MCF 10A (cell line): ENCODE measurements at regions not wholly inside any gene's neighbourhood (a gene's known extent, or its start where the extent isn't known, plus 50 kb on each side); places are given as distances from the start of the nearest gene placed in this dataset.

Experiments used
- BruUV-seq: library from RNA; stranded (reverse); fragments of 400-500 nt; replicated peaks from 2 replicates; lab custom pipeline; 2021; lab: Mats Ljungman, UMichigan
- CTCF ChIA-PET: fragments of 300-600 bp; sonication (Branson Sonifier 250); formaldehyde crosslinking; extraction: SDS; loops from one replicate; lab custom pipeline; 2021; ENCODE audit warnings: antibody characterized with exemption, inconsistent platforms; lab: Yijun Ruan, JAX
- POLR2A ChIA-PET: fragments of 300-600, 350-650 bp; sonication (Branson Sonifier 250); formaldehyde crosslinking; extraction: SDS; loops from one replicate; lab custom pipeline; 2020; ENCODE audit warnings: antibody characterized with exemption, inconsistent platforms; lab: Yijun Ruan, JAX
- DNase-seq: peaks from one replicate; pipeline ENCODE4 v3.0.0-alpha.2; 2018; ENCODE audit not compliant: unreplicated experiment
- H3K27ac Mint-ChIP-seq: one replicate; pipeline ENCODE4 v1.8.0; 2022; ENCODE audit warnings: mild to moderate bottlenecking, low read depth, mixed read lengths; ENCODE audit not compliant: unreplicated experiment
- H3K27me3 Mint-ChIP-seq: one replicate; pipeline ENCODE4 v1.8.0; 2022; ENCODE audit warnings: mixed read lengths; ENCODE audit not compliant: insufficient read depth, unreplicated experiment
- H3K36me3 Mint-ChIP-seq: one replicate; pipeline ENCODE4 v1.8.0; 2022; ENCODE audit warnings: mild to moderate bottlenecking, moderate library complexity, mixed read lengths; ENCODE audit not compliant: insufficient read depth, unreplicated experiment
- H3K4me1 Mint-ChIP-seq: one replicate; pipeline ENCODE4 v1.8.0; 2022; ENCODE audit warnings: mixed read lengths; ENCODE audit not compliant: insufficient read depth, unreplicated experiment
- H3K4me3 Mint-ChIP-seq: one replicate; pipeline ENCODE4 v1.8.0; 2022; ENCODE audit warnings: mild to moderate bottlenecking, moderate library complexity, mixed read lengths; ENCODE audit not compliant: unreplicated experiment
- H3K9me3 Mint-ChIP-seq: one replicate; pipeline ENCODE4 v1.8.0; 2022; ENCODE audit warnings: mixed read lengths; ENCODE audit not compliant: unreplicated experiment
- intact Hi-C: fragments of 100-400 bp; cut with micrococcal nuclease; formaldehyde crosslinking; loops from 2 replicates; pipeline ENCODE4 v1.14.1; 2022
- TF ChIP-seq, protein P1 (sequence below): fragments of 200-600 bp; IDR thresholded peaks from one replicate; pipeline ENCODE4 v1.8.0; 2022; ENCODE audit warnings: antibody characterized with exemption, mild to moderate bottlenecking; ENCODE audit not compliant: unreplicated experiment

DNA sequence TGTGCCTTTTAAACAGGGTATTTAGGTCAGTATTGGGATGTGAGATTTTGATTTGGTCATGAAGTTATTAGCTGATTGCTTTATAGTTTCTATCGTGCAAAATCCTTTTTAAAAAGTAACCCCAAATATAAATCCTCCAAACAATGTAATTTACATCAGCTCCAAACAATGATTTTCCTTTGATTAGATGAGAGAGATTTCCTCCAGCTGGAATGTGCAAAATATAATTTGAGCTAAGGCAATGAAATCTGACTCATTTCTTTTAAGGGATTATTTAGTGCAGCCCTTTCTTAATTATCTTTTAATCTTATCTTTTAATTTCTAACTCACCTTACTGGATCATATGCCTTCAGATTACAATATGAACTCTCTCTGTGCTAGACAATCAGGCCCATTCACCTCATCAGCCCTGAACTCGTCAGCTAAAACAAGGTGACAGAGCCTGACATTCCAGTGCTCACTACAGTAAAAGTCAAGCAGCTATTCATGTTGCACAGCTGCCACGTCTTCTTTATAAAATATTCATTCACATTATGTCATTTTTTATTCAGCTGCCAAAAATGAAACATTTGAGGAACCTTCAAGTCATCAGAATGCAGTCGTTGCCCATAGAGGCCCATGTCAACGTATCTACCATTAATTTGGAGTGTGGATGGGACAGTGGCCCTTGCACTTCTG is 440.1 kb downstream of the CBLN4 start:
- no peaks in the 10 kb centered on the region for H3K36me3 Mint-ChIP-seq
- H3K4me3 Mint-ChIP-seq: no peak overlapping the region
- TF ChIP-seq, protein P1, sequence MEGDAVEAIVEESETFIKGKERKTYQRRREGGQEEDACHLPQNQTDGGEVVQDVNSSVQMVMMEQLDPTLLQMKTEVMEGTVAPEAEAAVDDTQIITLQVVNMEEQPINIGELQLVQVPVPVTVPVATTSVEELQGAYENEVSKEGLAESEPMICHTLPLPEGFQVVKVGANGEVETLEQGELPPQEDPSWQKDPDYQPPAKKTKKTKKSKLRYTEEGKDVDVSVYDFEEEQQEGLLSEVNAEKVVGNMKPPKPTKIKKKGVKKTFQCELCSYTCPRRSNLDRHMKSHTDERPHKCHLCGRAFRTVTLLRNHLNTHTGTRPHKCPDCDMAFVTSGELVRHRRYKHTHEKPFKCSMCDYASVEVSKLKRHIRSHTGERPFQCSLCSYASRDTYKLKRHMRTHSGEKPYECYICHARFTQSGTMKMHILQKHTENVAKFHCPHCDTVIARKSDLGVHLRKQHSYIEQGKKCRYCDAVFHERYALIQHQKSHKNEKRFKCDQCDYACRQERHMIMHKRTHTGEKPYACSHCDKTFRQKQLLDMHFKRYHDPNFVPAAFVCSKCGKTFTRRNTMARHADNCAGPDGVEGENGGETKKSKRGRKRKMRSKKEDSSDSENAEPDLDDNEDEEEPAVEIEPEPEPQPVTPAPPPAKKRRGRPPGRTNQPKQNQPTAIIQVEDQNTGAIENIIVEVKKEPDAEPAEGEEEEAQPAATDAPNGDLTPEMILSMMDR: no peak
- CTCF ChIA-PET: interaction anchor here (0.6 kb wide), 1 partner anchor 1022 kb away, joined by 4 read pairs; no protein-coding TSS in a partner anchor
- no peak for DNase-seq
- no peaks in the 10 kb centered on the region for H3K27me3 Mint-ChIP-seq
- no TSS peak for BruUV-seq
- POLR2A ChIA-PET: no interaction called here
- no peak overlapping the region for H3K27ac Mint-ChIP-seq
- intact Hi-C loops: no loop called here
- peaks cover 14% of the 10 kb centered on the region for H3K9me3 Mint-ChIP-seq
- H3K4me1 Mint-ChIP-seq: no peaks in the 10 kb centered on the region

DNA sequence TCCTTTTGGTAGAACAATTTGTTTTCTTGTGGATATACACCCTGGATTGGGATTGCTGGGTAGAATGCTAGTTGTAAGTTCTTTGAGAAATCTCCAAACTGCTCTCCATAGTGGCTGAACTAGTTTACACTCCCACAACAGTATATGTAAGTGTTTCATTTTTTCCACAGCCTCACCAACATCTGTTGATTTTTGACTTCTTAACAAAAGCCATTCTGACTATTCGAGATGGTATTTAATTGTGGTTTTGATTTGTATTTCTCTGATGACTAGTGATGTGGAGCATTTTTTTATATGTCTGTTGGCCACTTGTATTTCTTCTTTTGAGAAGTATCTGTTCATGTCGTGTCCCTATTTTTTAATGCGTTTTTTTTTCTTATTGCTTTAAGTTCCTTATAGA is 444.1 kb downstream of the CBLN4 start:
- BruUV-seq: no TSS peak
- TF ChIP-seq, protein P1: no peak
- ChIA-PET CTCF (no interaction called here), POLR2A (interaction anchor here (0.5 kb wide), 1 partner anchor 42 kb away, joined by 3 read pairs; no protein-coding TSS in a partner anchor)
- intact Hi-C loops: no loop called here
- no peak overlapping the region for H3K4me3 Mint-ChIP-seq
- H3K27ac Mint-ChIP-seq: no peak overlapping the region
- H3K36me3 Mint-ChIP-seq: no peaks in the 10 kb centered on the region
- DNase-seq: no peak
- no peaks in the 10 kb centered on the region for H3K4me1 Mint-ChIP-seq
- peaks cover 23% of the 10 kb centered on the region for H3K9me3 Mint-ChIP-seq
- H3K27me3 Mint-ChIP-seq: no peaks in the 10 kb centered on the region

DNA sequence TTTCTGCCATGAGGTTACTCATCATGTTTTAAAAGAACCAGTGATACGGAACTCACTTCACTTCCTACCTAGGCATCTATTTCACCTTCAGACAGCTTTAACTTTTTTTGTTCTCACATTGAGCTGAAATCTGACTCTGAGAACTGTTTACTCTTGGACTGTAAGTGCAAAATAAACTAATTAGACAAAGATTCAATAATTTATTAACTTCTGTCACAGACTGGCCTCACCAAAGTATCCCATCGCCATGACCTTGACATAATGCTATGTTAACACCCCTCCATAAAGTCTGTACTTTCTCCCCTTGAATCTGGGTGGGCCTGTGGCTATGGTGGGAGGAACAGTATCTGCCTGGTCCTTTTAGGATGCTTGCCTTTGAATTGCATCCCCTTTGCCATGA is 448.1 kb downstream of the CBLN4 start:
- Mint-ChIP-seq H3K4me1 (no peaks in the 10 kb centered on the region), H3K27me3 (no peaks in the 10 kb centered on the region), H3K36me3 (no peaks in the 10 kb centered on the region), H3K9me3 (peaks cover 10% of the 10 kb centered on the region), H3K4me3 (no peak overlapping the region), H3K27ac (no peak overlapping the region)
- DNase-seq: no peak
- ChIA-PET POLR2A (no interaction called here), CTCF (no interaction called here)
- intact Hi-C loops: no loop called here
- TF ChIP-seq, protein P1: no peak
- BruUV-seq: no TSS peak

- no TSS peak for BruUV-seq
- DNase-seq: no peak
- no peak overlapping the region for H3K27ac Mint-ChIP-seq
- H3K36me3 Mint-ChIP-seq: no peaks in the 10 kb centered on the region
- H3K9me3 Mint-ChIP-seq: peaks cover 10% of the 10 kb centered on the region
- intact Hi-C loops: no loop called here
- H3K27me3 Mint-ChIP-seq: no peaks in the 10 kb centered on the region
- TF ChIP-seq, protein P1: no peak
- ChIA-PET POLR2A (no interaction called here), CTCF (no interaction called here)
- no peaks in the 10 kb centered on the region for H3K4me1 Mint-ChIP-seq
- H3K4me3 Mint-ChIP-seq: no peak overlapping the region
Observed at GRCh38 chr20:55555075-55555650, 450.2 kb downstream of the CBLN4 start.
